CD4-positive, alpha-beta T cell treated with Interferon alpha-2 for 1 hour (primary cell): ENCODE measurements at regions not wholly inside any gene's neighbourhood (a gene's known extent, or its start where the extent isn't known, plus 50 kb on each side); places are given as distances from the start of the nearest gene placed in this dataset.
"Not testable (repeated sequence)": the region's sequence is repeated elsewhere in the genome, so short reads cannot be mapped to it uniquely, and the experiment has no call there.

Experiments used
- DNase-seq, 2 donors: peaks; one replicate each; pipeline ENCODE4 v3.0.0-alpha.2; 2020 to 2022

DNA sequence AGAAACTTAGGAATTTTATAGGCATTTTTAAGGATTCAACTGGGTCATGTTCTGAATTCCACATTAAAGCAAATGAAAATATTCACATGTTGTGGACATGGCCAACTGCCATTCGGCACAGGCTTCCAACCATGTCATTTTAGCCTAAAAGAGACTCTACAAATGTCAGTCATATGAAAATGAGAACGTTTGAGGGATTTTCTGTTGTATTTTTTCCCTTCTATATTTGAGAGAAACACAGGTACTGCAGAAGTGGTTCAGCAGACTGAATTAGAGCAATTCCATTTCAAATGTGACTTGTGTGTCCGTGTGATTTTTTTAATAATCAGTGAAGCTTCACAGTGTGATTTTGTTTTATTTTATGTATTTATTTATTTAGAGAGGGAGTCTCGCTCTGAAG lies 124.3 kb downstream of the TP53TG3F start:
- DNase-seq: not testable (repeated sequence)

DNA sequence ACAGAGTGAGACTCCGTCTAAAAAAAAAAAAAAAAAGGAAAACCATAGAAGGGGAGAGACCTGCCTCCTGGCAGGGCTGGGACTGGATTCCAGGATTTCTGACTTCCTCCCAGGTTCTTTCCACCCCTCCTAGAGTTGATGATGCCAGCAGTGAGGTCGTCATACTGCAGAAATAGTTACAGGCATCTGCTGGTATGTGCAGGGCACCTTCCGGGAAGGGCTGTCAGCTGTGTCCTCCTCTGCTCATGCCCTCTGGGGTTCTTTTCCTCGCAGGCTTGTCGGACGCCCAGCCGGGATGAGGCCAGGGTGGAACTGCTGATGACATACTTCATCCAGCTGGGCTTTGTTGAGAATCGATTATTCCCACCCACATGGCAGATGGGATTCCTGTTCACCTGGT lies 129.2 kb downstream of the TP53TG3F start:
- DNase-seq: not testable (repeated sequence)

DNA sequence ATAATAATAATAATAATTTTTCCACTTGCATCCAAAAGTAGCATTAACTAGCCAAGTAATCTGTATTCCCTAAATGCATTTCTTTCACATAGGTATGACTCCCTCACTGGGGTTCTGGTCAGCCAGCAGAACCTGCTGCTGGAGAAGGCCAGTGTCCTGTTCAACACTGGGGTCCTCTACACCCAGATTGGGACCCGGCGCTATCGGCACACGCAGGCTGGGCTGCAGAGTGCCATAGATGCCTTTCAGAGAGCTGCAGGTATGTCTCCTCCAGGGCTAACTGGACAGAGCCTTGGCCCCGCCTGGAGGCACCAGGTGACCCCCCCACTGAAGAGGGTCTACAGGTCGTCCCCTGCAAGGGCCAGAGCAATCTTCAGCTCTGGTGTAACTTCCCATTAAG lies 133.9 kb downstream of the TP53TG3F start:
- not testable (repeated sequence) for DNase-seq

DNA sequence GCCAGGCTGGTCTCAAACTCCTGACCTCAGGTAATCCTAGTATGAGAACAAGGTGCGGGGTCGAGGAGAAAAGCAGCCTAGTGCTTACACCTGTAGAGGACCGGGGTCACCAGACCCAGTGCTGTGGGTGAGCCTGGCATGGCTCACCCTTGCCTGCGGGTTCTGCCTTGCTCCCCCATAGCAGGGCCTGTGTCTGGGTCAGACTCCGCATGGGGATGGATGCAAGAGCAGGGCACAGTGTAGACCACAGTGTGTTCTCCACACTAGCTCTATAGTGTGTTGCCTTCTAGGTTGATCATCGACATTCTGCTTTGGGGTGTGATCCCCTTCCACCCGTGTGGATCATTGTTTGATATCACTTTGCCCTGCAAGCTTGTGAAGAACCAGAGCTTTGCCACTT lies 135.7 kb downstream of the TP53TG3F start:
- DNase-seq: not testable (repeated sequence)

DNA sequence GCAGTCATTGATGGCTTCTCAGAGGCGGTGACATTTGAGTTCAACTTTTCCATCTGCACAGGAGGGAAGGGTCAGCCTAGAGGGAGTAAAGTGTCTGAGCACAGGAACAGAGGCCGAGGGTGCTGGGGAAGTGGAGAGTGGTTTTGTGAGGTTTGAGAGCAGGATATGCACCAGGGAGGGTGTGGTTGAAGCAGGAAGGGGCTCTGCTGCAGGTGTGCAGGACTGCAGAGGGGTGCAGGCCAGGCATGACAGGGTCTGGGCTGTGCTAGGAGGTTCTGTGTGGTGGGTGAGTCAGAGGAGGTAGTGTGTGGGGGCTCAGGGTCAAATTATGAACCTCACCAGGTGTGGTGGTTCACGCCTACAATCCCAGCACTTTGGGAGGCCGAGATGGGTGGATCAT lies 141.6 kb downstream of the TP53TG3F start:
- DNase-seq: not testable (repeated sequence)

DNA sequence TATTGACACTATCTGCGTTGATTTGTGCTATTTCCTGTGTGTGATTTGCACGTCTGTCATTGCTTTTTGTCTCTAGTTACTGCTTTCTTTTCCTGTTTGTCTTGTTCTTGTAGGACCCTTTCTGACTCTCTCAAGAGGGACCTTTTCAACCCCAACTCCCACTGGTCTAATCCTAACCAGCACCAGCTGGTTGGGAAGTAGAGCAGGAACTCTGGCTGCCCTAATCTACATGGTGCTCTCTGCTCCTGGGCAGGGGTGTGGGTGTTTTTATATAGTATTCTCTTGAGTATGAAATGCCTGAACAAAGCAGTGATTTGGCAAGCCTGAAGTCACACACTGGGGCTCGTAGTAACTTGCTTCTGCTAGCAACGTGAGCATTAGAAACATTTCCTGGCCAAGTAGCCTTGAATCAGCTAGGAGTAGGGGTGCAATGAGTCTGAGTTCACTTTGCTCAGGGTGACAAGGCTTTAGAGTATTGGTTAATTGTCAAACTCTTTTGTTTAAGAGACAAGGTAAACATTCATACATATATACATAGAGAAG lies 164.2 kb downstream of the TP53TG3F start:
- not testable (repeated sequence) for DNase-seq

DNA sequence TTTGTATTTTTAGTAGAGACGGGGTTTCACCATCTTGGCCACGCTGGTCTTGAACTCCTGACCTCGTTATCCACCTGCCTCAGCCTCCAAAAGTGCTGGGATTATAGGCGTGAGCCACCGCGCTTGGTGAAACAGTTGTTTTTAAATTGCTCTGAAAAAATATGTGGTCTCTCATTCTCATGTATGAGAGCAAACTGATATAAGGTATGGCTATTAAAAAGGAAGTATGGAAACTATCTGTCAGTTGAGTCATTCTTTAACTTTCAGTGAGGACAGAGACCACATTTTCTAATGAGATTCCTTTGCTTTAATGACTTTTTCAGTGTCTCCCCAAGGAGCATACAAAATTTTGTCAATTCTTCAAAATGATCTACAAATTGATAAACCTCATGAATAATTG lies 169.5 kb downstream of the TP53TG3F start:
- DNase-seq: not testable (repeated sequence)

- DNase-seq: not testable (repeated sequence)
Observed at GRCh38 chr16:33631713-33632112, 172.3 kb downstream of the TP53TG3F start.

GRCh38 chr16:33634057-33634456 lies 174.6 kb downstream of the TP53TG3F start:
- DNase-seq: not testable (repeated sequence)

DNA sequence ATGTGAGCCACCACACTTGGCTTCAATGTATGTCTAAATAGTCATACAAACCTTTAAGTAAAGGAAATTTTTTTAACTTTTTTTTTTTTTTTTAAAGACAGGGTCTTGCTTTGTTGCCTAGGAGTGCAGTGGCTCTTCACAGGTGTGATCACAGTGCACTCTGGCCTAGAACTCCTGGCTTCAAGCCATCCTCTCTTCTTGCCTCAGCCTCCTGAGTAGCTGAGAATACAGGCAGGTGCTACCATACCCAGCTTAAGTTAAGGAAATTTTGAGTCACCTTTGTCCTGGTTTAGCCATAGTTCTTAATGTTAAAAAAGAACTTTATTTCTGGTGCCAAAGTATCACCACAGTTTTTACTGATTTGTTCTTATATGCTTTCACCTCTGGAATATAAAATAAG lies 177.3 kb downstream of the TP53TG3F start:
- DNase-seq: not testable (repeated sequence)

DNA sequence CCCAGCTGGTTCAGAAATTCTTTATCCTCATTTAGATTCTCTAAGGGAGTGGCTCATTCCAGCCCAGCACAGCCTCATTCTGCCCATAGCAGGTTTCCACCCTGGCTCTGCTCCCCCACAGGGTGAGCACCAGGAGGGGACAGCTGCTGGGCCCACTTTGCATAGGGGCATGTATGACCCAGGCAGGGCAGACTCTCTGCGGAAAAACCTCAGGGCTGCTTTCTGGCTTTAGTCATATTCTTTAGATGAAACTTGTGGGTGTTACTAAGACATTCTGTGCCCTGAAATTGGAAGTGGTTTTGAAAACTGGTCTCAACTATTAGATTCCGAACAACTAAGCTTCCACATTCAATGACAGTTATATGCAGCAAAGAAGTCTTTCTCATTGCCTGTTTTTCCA lies 183.9 kb downstream of the TP53TG3F start:
- DNase-seq: not testable (repeated sequence)

DNA sequence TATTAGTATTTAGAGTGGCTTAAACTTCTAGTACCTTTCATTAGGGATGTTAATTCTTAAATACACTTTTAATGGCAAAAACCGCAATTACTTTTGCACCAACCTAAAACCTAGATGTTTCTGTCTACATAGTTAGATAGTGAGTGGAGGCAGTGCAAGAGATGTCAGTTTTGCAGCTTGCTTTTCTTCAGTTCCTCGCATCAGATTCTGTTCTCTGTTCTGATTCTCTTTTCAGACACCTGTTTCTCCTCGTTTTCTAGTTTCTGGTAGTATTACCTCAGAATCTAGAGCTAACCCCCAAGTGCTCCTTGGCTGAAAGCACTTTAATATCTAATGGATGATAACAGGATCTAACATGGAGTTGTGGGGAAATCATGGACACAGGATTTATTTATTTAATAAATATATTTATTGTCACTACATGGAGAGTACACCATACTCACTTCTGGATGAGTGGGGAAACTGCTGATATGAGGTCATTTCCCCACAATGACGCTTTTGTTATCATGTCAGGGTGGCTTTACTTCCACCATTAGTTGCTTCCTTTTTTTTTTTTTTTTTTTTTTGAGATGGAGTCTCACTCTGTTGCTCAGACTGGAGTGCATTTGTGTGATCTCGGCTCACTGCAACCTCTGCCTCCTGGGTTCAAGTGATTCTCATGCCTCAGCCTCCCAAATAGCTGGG lies 184.4 kb downstream of the TP53TG3F start:
- not testable (repeated sequence) for DNase-seq

GRCh38 chr16:33646386-33646785 lies 187.0 kb downstream of the TP53TG3F start:
- DNase-seq: not testable (repeated sequence)

GRCh38 chr16:33655756-33656155 lies 196.3 kb downstream of the TP53TG3F start:
- DNase-seq: not testable (repeated sequence)

GRCh38 chr16:33656394-33656793 lies 197.0 kb downstream of the TP53TG3F start:
- DNase-seq: not testable (repeated sequence)

DNA sequence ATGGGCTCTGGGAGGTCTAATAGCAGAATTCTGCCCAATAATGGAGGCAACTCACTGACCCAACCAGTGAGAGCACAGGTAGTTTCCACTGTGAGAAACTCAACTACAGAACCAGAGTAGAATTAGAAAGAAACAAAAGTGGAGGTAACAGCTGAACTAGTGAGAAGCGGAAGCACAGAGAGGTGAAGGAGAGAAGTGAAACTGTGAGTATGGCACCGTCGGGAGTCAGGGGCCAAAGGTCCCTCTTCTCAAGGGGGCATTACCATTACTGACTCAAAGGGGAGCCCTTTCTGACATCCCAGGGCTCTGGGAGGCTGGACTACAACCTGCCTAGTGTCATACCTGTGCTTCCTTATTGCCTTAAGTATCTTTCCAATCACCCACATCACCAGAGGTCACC lies 198.3 kb downstream of the TP53TG3F start:
- not testable (repeated sequence) for DNase-seq

DNA sequence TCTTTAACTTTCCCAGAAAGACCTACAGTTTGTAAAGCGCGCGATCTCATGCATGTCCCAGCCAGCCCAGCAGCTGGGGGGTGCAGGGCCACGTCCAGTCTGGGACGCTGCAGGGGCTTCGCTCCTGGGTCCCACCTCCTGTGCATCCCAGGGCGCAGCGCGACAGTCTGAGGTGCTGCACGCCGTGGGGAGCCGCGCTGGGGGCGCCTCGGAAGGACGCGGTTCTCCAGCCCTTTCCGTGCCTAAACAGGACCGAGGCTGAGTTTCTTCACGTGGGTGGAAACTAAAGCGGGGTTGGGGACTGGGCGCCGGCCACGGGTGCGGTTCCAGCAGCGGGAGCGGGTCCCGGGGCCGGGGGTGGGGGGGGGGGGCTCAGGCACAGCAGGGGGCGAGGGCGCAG lies 221.4 kb downstream of the TP53TG3F start:
- not testable (repeated sequence) for DNase-seq

GRCh38 chr16:33700320-33700719 lies 240.9 kb downstream of the TP53TG3F start:
- not testable (repeated sequence) for DNase-seq

GRCh38 chr16:33706845-33707590 lies 247.6 kb downstream of the TP53TG3F start:
- DNase-seq: not testable (repeated sequence)

DNA sequence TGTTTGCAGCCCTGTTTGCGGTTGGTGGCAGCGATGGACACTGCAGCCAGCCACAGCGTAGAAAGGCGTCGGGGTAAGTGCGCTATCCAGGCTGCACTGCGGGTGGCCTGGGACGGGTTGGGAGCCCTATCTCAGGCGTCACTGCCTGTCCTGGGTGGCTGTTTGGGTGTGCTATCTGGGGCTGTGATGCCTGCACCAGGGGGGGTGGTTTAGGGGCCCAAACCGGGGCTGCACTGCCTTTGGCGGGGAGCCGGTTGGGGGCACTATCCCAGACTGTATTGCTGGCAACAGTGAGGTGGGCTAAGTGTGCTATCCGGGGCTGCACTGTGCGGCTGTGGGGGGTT lies 248.2 kb downstream of the TP53TG3F start:
- not testable (repeated sequence) for DNase-seq

DNA sequence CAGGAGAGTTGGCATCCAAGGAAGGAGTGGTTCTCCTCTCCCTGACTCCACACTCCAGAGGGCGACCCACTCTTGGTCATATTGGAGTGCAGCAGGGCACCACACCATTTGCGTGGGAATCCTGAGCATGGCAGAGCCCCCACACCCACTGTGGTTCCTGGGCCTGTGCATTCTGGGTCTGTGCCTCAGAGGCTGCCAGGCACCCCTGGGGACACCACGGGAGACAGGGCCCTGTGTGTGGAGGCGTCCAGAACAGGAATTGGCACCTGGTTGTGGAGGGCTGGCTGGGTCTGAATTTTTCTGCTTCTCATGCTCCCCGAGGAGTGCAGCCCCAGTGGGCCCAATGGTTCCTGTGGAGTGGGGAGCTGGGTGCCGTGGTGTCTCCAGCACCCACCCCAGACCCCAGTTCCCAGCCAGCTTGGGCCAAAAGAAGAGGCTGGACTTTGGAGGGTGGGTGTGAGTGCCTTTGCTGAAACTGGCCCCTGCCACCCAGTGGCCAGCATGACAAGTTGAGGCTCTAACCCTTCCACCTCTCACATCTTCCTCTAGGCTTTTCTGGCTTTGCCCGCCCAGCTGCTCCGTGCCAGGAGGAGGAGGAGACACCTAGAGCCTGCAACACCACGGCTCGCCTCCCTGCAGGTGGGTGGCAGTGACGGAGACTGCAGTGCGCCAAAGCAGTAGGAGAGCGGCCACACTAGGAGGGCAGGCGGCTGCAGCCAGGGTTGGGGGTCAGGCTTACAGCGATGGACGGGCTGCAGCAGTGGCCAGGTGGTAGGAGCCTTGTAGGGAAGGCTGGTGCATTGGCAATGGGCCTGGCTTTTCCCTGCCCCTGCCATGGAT lies 250.7 kb downstream of the TP53TG3F start:
- not testable (repeated sequence) for DNase-seq

DNA sequence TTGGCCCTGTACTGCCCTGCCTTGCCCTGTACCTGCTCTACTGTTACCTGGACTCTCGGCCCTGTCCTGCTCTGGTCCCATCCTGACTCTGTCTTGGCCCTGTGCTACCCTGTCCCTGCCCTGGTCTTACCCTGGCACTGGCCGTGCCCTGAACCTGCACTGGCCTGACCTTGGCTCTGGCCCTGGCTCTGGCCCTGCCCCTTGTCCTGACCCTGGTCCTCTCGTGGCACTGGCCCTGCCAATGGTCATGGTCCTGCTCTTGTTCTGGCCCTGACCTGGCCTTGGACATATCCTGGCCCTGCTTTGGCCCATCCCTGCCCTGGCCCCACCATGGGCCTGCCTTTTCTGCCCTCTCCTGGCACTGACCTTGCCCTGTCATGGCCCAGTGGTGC lies 251.3 kb downstream of the TP53TG3F start:
- not testable (repeated sequence) for DNase-seq

- not testable (repeated sequence) for DNase-seq
Observed at GRCh38 chr16:33711616-33712015, 252.2 kb downstream of the TP53TG3F start.
